Dedifferentiated amniotic fluid mesenchymal stem cell (primary cell): ENCODE measurements at regions not wholly inside any gene's neighbourhood (a gene's known extent, or its start where the extent isn't known, plus 50 kb on each side); places are given as distances from the start of the nearest gene placed in this dataset.
A peak's percentile ranks its signal among the peaks of the same experiment; 100 is the strongest.
"Not testable (repeated sequence)": the region's sequence is repeated elsewhere in the genome, so short reads cannot be mapped to it uniquely, and the experiment has no call there.

Experiments used
- DNase-seq: peaks from one replicate; pipeline ENCODE4 v3.0.0-alpha.2; 2016; ENCODE audit errors: extremely low spot score

GRCh38 chr15:21261965-21262850 lies 178.1 kb downstream of the POTEB3 start:
- peak; percentile 14 for DNase-seq

DNA sequence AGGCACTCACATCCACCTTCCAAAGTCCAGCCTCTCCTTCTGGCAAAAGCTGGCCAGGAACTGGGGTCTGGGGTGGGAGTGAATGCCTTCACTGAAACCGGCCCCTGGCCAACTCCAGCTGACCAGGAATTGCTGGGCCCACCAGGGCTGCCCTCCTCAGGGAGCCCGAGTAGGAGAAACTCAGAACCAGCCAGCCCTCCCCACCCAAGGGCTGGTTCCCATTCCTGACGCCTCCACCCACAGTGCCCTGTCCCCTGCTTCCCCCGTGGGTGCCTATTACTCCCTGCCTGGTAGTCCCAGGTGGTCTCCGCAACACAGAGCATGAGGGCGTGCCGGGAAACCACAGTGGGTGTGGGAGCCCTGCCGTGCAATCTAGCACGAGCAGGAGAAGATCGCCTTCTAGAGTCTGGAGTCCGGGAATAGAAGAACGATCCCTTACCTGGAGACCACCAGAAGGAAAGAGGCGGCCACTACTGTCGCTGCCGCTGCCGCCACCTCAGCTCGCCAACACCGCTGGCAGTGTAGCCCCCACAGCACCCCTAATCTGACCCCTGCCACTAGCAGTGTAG lies 178.8 kb downstream of the POTEB3 start:
- peak; percentile 11 for DNase-seq

DNA sequence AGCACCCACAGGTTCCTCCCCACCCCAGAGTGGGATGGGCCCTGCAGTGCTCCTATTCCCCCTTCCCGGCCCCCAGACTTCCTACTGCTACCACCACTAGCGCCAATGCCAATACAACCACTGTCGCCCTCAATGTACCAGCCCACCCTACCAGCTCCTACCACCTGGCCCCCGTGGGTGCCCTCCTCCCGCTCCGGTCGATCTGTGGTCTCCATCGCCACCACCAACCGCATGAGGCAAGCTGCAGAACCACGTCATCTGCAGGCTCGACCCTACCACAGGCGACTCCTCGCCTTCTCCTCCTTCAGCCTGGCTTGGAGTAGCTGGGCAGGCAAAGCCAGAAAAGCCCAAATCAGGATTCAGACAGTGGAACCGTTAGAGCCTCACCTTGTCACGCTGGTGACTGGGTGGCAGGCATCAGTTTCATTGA lies 179.3 kb downstream of the POTEB3 start:
- DNase-seq: peak; percentile 14

- DNase-seq: not testable (repeated sequence)
These were observed 181.7 kb downstream of the POTEB3 start for GRCh38 chr15:21258635-21259034.

DNA sequence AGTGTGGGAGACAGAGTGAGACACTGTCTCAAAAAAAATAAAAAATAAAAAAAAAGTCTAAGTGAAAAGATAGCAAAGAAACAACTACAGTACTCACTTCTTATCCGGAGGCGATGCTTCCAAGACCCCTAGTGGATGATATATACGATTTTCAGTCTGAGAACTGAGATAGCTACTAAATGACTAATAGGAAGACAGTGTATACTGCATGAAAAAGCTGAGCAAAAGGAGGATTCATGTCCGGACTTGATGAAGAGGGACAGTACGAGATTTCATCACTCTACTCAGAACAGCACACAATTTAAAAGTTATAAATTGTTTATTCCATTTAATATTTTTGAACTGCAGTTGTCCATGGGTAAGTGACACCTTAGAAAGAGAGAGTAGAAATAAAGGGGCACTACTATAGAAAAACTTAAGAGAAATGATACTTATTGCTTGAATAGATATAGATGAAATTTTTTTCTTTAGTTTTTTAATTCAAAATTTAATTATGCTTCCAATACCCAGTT lies 190.7 kb downstream of the POTEB3 start:
- DNase-seq: not testable (repeated sequence)
